GM12878 (cell line): ENCODE measurements at regions not wholly inside any gene's neighbourhood (a gene's known extent, or its start where the extent isn't known, plus 50 kb on each side); places are given as distances from the start of the nearest gene placed in this dataset.

ENCODE experiments used
- CTCF ChIP-seq, 3 experiments: IDR thresholded peaks in 2 of 3; conservative IDR thresholded peaks in 1 of 3; 2 replicates each; pipeline ENCODE4 v1.5.1; 2011; ENCODE audit warnings: low read depth in 3 of 3, low read length in 3 of 3, mild to moderate bottlenecking in 3 of 3, control low read depth in 2 of 3, moderate library complexity in 2 of 3, inconsistent platforms in 1 of 3, mixed read lengths in 1 of 3; ENCODE audit not compliant: control insufficient read depth in 2 of 3, insufficient read depth in 1 of 3; ENCODE audit errors: extremely low read depth in 1 of 3
- JUNB ChIP-seq: IDR thresholded peaks from 2 replicates; pipeline ENCODE4 v1.6.1; 2016; ENCODE audit warnings: antibody characterized with exemption, mild to moderate bottlenecking
- POLR2A ChIP-seq: IDR thresholded peaks from 2 replicates; pipeline ENCODE4 v1.6.1; 2011; ENCODE audit warnings: low read depth, mild to moderate bottlenecking, low read length
- REST ChIP-seq: IDR thresholded peaks from 2 replicates; pipeline ENCODE4 v1.6.1; 2012; ENCODE audit warnings: mild to moderate bottlenecking, low read depth, low read length
- SKIL ChIP-seq: fragments of 450-650 bp; IDR thresholded peaks from 2 replicates; pipeline ENCODE4 v1.6.1; 2017; ENCODE audit warnings: mild to moderate bottlenecking, low read depth, inconsistent platforms; ENCODE audit not compliant: poor library complexity, severe bottlenecking
- SMC3 ChIP-seq: IDR thresholded peaks from 2 replicates; pipeline ENCODE4 v1.6.1; 2011; ENCODE audit warnings: low read length, improper control_type of control experiment, borderline replicate concordance
- ZNF592 ChIP-seq: fragments of 450-650 bp; IDR thresholded peaks from 2 replicates; pipeline ENCODE4 v1.6.1; 2017; ENCODE audit warnings: mild to moderate bottlenecking, moderate library complexity

GRCh38 chr18:10300739-10301138, 153.7 kb upstream of the APCDD1 start:
- TF ChIP-seq SMC3 (no peak), ZNF592 (no peak), SKIL (no peak), CTCF (IDR thresholded peaks at IDR 0.05 in 2 of 3, conservative IDR thresholded peaks at IDR 0.05 in 1 of 3; ENCODE audit: control insufficient read depth in 2 of 3, extremely low read depth in 1 of 3, insufficient read depth in 1 of 3, low read depth in 3 of 3, low read length in 3 of 3) (no peak), POLR2A (no peak), JUNB (no peak), REST (no peak)
